Large intestine (tissue), 3 donors: ENCODE measurements at regions not wholly inside any gene's neighbourhood (a gene's known extent, or its start where the extent isn't known, plus 50 kb on each side); places are given as distances from the start of the nearest gene placed in this dataset.

ENCODE experiments used
- DNase-seq, 2 donors: peaks; one replicate each; pipeline versions ENCODE4 v3.0.0 to v3.0.0-alpha.2; 2013
- H3K27ac ChIP-seq: one replicate; pipeline ENCODE4 v1.5.1; 2013; ENCODE audit warnings: low read length
- H3K27me3 ChIP-seq: 2 replicates; pipeline ENCODE4 v1.6.1; 2013; ENCODE audit warnings: low read length; ENCODE audit not compliant: control insufficient read depth, insufficient read depth
- H3K36me3 ChIP-seq: 2 replicates; pipeline ENCODE4 v1.6.1; 2013; ENCODE audit warnings: low read length; ENCODE audit not compliant: control insufficient read depth, insufficient read depth
- H3K4me1 ChIP-seq: one replicate; pipeline ENCODE4 v1.6.1; 2013; ENCODE audit warnings: low read length; ENCODE audit not compliant: control insufficient read depth, insufficient read depth
- H3K4me3 ChIP-seq: one replicate; pipeline ENCODE4 v1.5.1; 2013; ENCODE audit warnings: low read length
- H3K9me3 ChIP-seq: one replicate; pipeline ENCODE4 v1.6.1; 2013; ENCODE audit warnings: mild to moderate bottlenecking, low read depth, low read length, moderate library complexity; ENCODE audit not compliant: control insufficient read depth
- WGBS: methylation state at CpG from one replicate; pipeline ENCODE4 v1.1.5; 2013; ENCODE audit warnings: low lambda C conversion rate; ENCODE audit not compliant: insufficient coverage; 5-methylcytosine and 5-hydroxymethylcytosine counted together

GRCh38 chr10:88194961-88195367, 331.5 kb downstream of the PTEN start:
- Histone ChIP-seq H3K9me3 (no peaks in the 10 kb centered on the region), H3K36me3 (no peaks in the 10 kb centered on the region), H3K27me3 (no peaks in the 10 kb centered on the region), H3K4me1 (no peaks in the 10 kb centered on the region), H3K27ac (no peak overlapping the region), H3K4me3 (no peak overlapping the region)
- no peak for DNase-seq
- WGBS = no CpG with 5 or more reads among the region's 2 CpGs

- Histone ChIP-seq H3K27ac (no peak overlapping the region), H3K4me3 (no peak overlapping the region), H3K27me3 (no peaks in the 10 kb centered on the region), H3K4me1 (no peaks in the 10 kb centered on the region), H3K9me3 (no peaks in the 10 kb centered on the region), H3K36me3 (no peaks in the 10 kb centered on the region)
- 40% methylated on average over 1 of the region's 2 CpGs for WGBS
- DNase-seq = no peak
These were observed 332.4 kb downstream of the PTEN start for GRCh38 chr10:88195841-88196240.

- Histone ChIP-seq H3K4me1 (no peaks in the 10 kb centered on the region), H3K27ac (no peak overlapping the region), H3K36me3 (no peaks in the 10 kb centered on the region), H3K27me3 (no peaks in the 10 kb centered on the region), H3K4me3 (no peak overlapping the region), H3K9me3 (no peaks in the 10 kb centered on the region)
- no CpG with 5 or more reads among the region's 1 CpG for WGBS
- no peak for DNase-seq
These were observed 332.9 kb downstream of the PTEN start for GRCh38 chr10:88196291-88196690.

- Histone ChIP-seq H3K27me3 (no peaks in the 10 kb centered on the region), H3K4me3 (no peak overlapping the region), H3K9me3 (no peaks in the 10 kb centered on the region), H3K36me3 (no peaks in the 10 kb centered on the region), H3K27ac (no peak overlapping the region), H3K4me1 (no peaks in the 10 kb centered on the region)
- no CpG with 5 or more reads among the region's 3 CpGs for WGBS
- DNase-seq = no peak
These were observed 334.6 kb downstream of the PTEN start for GRCh38 chr10:88198023-88198422.

- Histone ChIP-seq H3K36me3 (no peaks in the 10 kb centered on the region), H3K27me3 (no peaks in the 10 kb centered on the region), H3K4me3 (no peak overlapping the region), H3K4me1 (no peaks in the 10 kb centered on the region), H3K9me3 (no peaks in the 10 kb centered on the region), H3K27ac (no peak overlapping the region)
- no peak for DNase-seq
- WGBS = 65% methylated on average over 2 of the region's 3 CpGs
These were observed 337.0 kb downstream of the PTEN start for GRCh38 chr10:88200312-88201032.

- Histone ChIP-seq H3K27me3 (no peaks in the 10 kb centered on the region), H3K4me3 (no peak overlapping the region), H3K9me3 (no peaks in the 10 kb centered on the region), H3K36me3 (no peaks in the 10 kb centered on the region), H3K27ac (no peak overlapping the region), H3K4me1 (no peaks in the 10 kb centered on the region)
- no peak for DNase-seq
- WGBS = no CpG with 5 or more reads among the region's 2 CpGs
These were observed 342.5 kb downstream of the PTEN start for GRCh38 chr10:88205842-88206446.

GRCh38 chr10:88207121-88207546, 343.7 kb downstream of the PTEN start:
- DNase-seq = no peak
- Histone ChIP-seq H3K36me3 (no peaks in the 10 kb centered on the region), H3K27me3 (no peaks in the 10 kb centered on the region), H3K9me3 (no peaks in the 10 kb centered on the region), H3K4me1 (no peaks in the 10 kb centered on the region), H3K4me3 (no peak overlapping the region), H3K27ac (no peak overlapping the region)
- 89% methylated on average over 3 of the region's 3 CpGs for WGBS

GRCh38 chr10:88209231-88209630, 345.8 kb downstream of the PTEN start:
- no peaks in the 10 kb centered on the region for H3K27me3 ChIP-seq
- no peaks in the 10 kb centered on the region for H3K9me3 ChIP-seq
- DNase-seq = no peak
- H3K4me3 ChIP-seq = no peak overlapping the region
- no CpG with 5 or more reads among the region's 4 CpGs for WGBS
- H3K27ac ChIP-seq = no peak overlapping the region
- H3K4me1 ChIP-seq = no peaks in the 10 kb centered on the region
- H3K36me3 ChIP-seq = no peaks in the 10 kb centered on the region

GRCh38 chr10:88209837-88210561, 346.6 kb downstream of the PTEN start:
- no CpG with 5 or more reads among the region's 5 CpGs for WGBS
- Histone ChIP-seq H3K27ac (no peak overlapping the region), H3K36me3 (no peaks in the 10 kb centered on the region), H3K9me3 (no peaks in the 10 kb centered on the region), H3K4me3 (no peak overlapping the region), H3K4me1 (no peaks in the 10 kb centered on the region), H3K27me3 (no peaks in the 10 kb centered on the region)
- DNase-seq = no peak

GRCh38 chr10:88211230-88211629, 347.8 kb downstream of the PTEN start:
- Histone ChIP-seq H3K27ac (no peak overlapping the region), H3K9me3 (no peaks in the 10 kb centered on the region), H3K4me1 (no peaks in the 10 kb centered on the region), H3K4me3 (no peak overlapping the region), H3K36me3 (no peaks in the 10 kb centered on the region), H3K27me3 (no peaks in the 10 kb centered on the region)
- WGBS = 100% methylated on average over 1 of the region's 1 CpG
- no peak for DNase-seq
